Fibroblast of gingiva (primary cell): ENCODE measurements at regions not wholly inside any gene's neighbourhood (a gene's known extent, or its start where the extent isn't known, plus 50 kb on each side); places are given as distances from the start of the nearest gene placed in this dataset.
"Not testable (repeated sequence)": the region's sequence is repeated elsewhere in the genome, so short reads cannot be mapped to it uniquely, and the experiment has no call there.

ENCODE experiments used
- DNase-seq: peaks from one replicate; pipeline ENCODE4 v3.0.0-alpha.2; 2011; ENCODE audit warnings: low read depth

DNA sequence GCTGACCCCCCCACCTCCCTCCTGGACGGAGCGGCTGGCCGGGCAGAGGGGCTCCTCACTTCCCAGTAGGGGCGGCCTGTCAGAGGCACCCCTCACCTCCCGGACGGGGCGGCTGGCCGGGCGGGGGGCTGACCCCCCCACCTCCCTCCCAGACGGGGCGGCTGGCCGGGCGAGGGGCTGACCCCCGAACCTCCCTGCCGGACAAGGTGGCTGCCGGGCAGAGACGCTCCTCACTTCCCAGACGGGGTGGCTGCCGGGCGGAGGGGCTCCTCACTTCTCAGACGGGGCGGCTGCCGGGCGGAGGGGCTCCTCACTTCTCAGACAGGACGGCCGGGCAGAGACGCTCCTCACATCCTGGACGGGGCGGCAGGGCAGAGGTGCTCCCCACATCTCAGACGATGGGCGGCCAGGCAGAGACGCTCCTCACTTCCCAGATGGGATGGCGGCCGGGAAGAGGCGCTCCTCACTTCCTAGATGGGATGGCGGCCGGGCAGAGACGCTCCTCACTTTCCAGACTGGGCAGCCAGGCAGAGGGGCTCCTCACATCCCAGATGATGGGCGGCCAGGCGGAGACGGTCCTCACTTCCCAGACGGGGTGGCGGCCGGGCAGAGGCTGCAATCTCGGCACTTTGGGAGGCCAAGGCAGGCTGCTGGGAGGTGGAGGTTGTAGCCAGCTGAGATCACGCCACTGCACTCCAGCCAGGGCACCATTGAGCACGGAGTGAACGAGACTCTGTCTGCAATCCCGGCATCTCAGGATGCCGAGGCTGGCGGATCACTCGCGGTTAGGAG, 66.2 kb upstream of the PAPPA2 start:
- DNase-seq: not testable (repeated sequence)

DNA sequence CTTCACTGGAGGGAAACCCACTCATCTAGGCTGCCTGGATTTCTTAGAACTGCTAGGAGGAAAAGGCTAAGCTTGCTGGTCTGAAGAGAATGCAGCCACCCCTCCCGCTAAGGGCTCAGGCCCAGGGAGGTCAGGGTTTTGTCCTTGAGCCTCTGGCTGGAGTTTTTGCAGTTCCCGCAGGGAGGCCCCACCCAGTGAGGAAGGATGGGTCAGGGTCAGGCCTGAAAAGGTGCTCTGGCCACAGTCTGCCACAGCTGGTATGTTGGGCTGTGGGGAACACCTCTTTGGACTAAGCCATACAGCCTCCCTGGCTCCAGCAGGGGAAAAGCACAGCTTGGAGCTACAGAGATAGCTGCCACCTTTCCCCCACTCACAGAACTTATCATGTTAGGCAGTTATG, 71.4 kb upstream of the PAPPA2 start:
- DNase-seq: no peak

DNA sequence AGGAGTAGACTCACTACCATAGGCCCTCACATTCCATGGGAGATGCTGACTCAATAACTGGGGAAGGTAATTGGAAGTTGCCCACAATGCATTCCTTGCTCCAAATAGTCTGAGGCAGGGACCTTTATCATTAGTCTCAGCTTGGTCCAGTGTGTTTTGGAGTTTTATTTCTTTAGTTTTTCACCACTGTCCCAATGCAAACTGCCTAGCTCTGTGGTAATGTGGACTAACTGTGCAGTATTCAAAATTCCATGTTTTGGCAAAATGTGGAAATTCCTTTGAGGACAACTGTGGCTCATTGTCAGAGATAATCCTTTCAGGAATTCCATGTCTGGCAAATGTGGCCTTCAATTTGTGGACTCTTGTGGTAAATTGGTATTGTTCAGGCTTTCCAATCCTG, 78.1 kb upstream of the PAPPA2 start:
- DNase-seq: no peak

DNA sequence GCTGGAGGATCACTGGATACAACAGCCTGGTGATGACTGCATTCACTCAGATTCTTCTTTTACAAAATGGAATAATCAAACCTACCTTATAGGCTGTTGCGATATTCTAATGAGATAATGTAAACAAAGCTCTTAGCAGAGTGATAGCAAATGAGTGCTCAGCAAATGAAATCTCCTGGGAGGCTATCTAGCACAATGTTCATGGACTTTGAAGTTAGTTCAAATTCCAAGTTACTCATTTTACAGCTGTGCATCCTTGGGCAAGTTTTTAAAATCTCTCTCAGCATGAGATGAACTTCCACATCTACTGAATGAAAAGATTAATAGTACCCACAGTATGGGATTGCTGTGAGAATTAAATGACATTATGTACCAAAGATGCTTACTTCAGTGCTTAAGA, 80.8 kb upstream of the PAPPA2 start:
- DNase-seq: no peak

DNA sequence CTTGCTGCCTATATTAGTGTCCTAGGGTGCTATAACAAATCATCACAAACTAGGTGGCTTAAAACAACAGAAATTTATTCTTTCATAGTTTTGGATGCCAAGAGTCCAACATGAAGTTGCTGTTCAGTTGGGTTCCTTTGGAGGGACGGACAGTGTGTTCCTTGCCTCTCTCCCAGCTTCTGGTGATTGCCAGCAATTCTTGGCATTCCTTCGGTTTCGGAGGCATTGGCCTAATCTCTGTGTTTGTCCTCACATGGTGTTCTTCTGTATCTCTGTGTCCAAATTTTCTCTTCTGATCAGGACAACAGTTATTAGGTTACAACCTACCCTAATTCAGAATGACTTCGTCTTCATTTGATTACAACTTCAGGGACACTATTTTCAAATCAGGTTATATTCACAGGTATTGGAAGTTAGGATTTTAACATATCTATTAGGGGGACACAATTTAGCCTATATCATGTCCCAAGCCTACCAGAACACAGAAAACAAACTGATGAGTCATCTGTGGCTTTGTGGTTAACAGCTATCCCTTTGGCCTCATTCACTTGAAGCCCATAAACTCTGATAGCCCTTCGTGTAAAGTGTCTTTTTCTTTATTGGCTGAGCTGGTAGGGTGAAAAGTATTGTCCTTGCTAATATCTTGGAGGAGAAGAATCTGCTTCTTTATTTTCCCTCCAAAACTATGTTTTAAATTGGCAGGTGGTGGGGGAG, 83.2 kb upstream of the PAPPA2 start:
- DNase-seq: no peak

- DNase-seq: peak; percentile 57
These were observed 87.9 kb upstream of the PAPPA2 start for GRCh38 chr1:176374967-176375569.

- no peak for DNase-seq
These were observed 98.6 kb upstream of the PAPPA2 start for GRCh38 chr1:176364236-176364905.

DNA sequence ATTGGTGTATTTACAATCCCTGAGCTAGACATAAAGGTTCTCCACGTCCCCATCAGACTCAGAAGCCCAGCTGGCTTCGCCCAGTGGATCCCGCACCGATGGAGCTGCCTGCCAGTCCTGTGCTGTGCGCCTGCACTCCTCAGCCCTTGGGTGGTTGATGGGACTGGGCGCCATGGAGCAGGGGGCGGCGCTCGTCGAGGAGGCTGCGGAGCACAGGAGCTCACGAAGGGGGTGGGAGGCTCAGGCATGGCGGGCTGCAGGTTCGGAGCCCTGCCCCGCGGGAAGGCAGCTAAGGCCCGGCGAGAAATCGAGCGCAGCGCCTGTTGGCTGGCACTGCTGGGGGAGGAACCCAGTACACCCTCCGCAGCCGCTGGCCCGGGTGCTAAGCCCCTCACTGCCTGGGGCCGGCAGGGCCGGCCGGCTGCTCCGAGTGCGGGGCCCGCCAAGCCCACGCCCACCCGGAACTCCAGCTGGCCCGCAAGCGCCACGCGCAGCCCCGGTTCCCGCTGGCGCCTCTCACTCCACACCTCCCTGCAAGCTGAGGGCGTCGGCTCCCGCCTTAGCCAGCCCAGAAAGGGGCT, 113.8 kb upstream of the PAPPA2 start:
- not testable (repeated sequence) for DNase-seq

DNA sequence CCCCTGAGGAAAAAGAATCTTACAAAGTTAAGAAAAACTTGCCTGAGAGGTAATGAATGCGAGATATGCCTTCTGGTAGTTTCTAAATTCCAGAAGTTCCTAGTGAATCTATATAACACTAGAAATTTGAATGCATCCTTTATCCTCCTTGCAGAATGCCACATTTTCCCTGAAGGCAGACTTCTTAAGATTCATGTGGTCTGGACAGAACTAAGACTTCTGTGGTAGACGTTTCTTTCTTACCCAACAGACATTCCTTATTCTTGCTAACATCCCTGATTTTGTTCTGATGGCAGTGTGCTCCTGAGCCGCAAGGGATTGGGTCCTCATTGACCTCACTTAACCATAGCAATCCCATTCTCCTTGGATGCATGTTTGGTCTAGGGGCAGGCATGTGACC, 121.3 kb upstream of the PAPPA2 start:
- no peak for DNase-seq

- DNase-seq: no peak
These were observed 124.1 kb upstream of the PAPPA2 start for GRCh38 chr1:176338877-176339276.

GRCh38 chr1:176330782-176331181, 123.7 kb upstream of the COP1 start:
- DNase-seq: no peak

- no peak for DNase-seq
These were observed 118.6 kb upstream of the COP1 start for GRCh38 chr1:176325664-176326063.

DNA sequence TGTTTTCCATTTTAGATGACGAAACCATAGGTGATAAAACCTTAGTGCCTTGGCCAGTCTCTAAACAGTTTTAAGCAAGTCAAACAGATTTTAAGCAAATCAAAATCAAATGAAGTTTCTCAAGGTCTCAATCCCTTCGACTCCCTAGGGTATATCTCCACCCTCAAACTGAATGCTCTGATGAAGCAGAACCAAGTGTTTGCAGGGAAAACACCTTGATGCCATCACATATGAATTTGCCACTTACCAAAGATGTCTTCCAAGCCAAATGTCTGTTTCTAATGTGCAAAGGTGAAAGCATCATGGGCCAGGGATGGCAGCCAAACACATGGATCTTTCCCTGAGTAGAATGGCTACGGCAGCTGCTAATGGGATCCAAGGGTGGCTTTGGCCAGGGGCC, 116.4 kb upstream of the COP1 start:
- no peak for DNase-seq

DNA sequence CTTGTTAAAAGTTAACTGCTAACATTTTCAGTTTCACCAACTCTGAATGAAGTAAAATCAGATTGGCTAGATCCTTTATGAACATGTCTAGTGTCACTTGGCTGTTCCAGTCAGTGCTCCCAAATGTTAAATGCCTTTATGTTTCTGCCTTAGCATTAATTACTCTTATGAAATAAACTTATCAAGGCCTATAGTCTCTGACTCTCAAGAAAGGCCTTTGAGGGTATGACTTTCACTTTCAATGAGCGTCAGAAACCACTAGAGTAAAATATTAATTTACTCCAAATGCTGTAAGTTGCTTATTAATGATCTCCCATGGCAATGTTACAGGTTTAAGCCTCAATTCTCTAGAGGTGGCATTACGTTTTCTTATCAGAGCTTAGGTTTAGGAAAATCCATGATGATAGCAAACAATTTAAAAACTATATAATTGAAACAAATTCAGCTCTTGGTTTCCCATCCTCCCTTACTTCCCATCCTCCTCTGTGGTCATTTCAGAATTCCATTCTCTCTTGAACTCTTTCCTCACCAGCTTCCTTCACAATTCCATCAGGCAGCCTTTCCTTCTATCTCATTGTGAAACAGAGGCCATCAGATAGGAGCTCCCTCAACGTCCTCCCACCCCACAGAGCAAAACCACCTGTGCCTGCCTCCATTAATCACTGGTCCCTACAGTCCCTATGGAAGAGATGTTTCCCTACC, 108.6 kb upstream of the COP1 start:
- DNase-seq: no peak

- DNase-seq: not testable (repeated sequence)
These were observed 89.5 kb upstream of the COP1 start for GRCh38 chr1:176296602-176297001.

DNA sequence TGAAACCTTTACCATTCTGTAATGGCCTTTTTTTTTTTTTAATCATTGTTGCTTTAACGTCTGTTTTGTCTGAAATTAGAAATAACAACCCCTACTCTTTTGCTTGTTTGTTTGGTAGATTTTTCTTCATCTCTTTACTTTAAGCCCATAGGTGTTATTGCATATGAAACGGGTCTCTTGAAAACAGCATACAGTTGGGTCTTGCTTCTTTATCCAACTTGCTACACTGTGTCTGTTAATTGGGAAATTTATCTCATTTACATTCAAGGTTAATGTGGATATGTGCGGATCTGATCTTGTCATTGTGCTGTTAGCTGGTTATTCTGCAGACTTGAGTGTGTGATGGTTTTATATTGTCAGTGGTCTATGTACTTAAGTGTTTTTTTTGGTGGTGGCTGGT, 78.9 kb upstream of the COP1 start:
- DNase-seq: no peak

- no peak for DNase-seq
These were observed 64.5 kb upstream of the COP1 start for GRCh38 chr1:176271572-176271971.
